HG03095 (cell line): ENCODE measurements at regions not wholly inside any gene's neighbourhood (a gene's known extent, or its start where the extent isn't known, plus 50 kb on each side); places are given as distances from the start of the nearest gene placed in this dataset.
"Not testable (repeated sequence)": the region's sequence is repeated elsewhere in the genome, so short reads cannot be mapped to it uniquely, and the experiment has no call there.

Source experiments
- ATAC-seq: cut with Tn5 transposase; IDR thresholded peaks from one replicate; pipeline ENCODE4 v1.9.1; 2021; ENCODE audit warnings: moderate library complexity; ENCODE audit not compliant: unreplicated experiment

DNA sequence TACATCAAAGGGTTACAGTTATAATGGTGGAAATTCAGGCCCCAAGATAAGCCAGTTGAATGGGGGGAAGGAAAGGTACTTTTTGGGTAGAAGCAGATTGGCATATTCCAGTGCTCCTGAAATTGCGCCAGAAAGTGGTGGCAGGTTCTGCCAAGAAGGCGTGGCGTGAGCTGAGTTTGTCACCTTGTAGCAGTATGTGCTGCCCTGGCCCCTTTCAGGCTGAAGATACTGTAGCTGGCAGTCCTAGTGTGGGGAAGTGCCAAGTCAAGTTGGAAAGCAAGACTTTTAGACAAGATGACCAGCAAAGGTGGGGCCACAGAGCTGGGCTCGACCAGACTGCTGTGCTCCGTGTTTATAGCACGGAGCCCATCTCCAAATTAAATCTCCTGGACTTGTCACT lies 133.6 kb upstream of the GLRA1 start:
- no peak for ATAC-seq

- ATAC-seq: no peak
These were observed 132.3 kb upstream of the GLRA1 start for GRCh38 chr5:152056931-152057330.

DNA sequence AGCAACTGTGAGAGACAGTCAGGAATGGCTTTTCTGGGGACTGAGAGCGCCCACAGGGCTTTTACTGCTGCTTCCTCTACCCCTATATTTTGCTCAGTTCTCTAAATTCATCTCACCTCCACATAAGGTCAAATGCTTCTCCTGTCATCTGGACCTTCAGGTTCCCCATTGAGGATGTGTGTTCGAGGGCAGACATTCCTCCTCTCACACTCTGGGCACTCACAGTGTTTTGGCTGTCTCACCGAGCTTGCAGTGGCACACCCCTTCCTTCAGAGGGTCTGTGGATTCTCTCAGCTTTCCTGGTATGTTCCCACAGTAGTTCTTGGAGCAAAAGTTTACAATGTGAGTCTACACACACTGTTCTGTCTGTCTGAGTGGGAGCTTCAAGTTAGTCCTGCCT lies 127.8 kb upstream of the GLRA1 start:
- ATAC-seq: no peak

- ATAC-seq: no peak
These were observed 127.1 kb upstream of the GLRA1 start for GRCh38 chr5:152051499-152052454.

- ATAC-seq: no peak
These were observed 121.7 kb upstream of the GLRA1 start for GRCh38 chr5:152046361-152046760.

- ATAC-seq: not testable (repeated sequence)
These were observed 114.2 kb upstream of the GLRA1 start for GRCh38 chr5:152038856-152039255.

GRCh38 chr5:152026328-152027024 lies 101.8 kb upstream of the GLRA1 start:
- not testable (repeated sequence) for ATAC-seq

DNA sequence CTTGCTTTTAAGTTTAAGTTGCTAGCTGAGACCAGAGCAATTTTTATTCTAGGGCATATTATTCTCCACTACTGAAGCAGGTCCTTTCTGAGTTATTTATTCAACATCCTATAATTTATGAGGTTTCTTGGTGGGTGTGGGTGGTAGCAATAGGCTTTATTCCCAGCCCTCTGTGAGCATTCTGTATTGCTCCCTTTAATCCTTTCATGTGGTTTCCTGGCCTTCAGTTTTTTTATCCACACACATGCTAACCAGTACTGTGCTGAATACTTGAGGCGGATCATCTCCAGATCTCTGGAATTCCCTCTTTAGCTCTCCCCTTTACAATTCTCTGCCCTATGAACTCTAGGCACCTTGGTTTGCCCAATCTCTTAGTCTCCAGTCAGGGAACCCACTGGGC lies 91.8 kb upstream of the GLRA1 start:
- no peak for ATAC-seq

GRCh38 chr5:152007653-152008335 lies 83.1 kb upstream of the GLRA1 start:
- ATAC-seq: no peak

- ATAC-seq: no peak
These were observed 79.4 kb upstream of the GLRA1 start for GRCh38 chr5:152004095-152004494.
